Esophagus muscularis mucosa (tissue), 4 donors: ENCODE measurements at regions not wholly inside any gene's neighbourhood (a gene's known extent, or its start where the extent isn't known, plus 50 kb on each side); places are given as distances from the start of the nearest gene placed in this dataset.

Experiments used
- EP300 ChIP-seq: sonication (generic); formaldehyde crosslinking; IDR thresholded peaks from one replicate; pipeline ENCODE4 v1.6.1; 2017; ENCODE audit warnings: antibody characterized with exemption
- POLR2A ChIP-seq: fragments of 450-650 bp; IDR thresholded peaks from one replicate; pipeline ENCODE4 v1.6.1; 2017; ENCODE audit warnings: antibody characterized with exemption, moderate library complexity, mild to moderate bottlenecking, low read depth
- POLR2AphosphoS5 ChIP-seq, 2 donors: sonication (generic); formaldehyde crosslinking; IDR thresholded peaks; one replicate each; pipeline ENCODE4 v1.6.1; 2017; ENCODE audit warnings: antibody characterized with exemption in 2 of 2
- TF ChIP-seq, protein P1 (sequence below), 3 experiments: fragments of 200-600 bp in 2 of 3; fragments of 450-650 bp in 1 of 3; sonication (generic) in 2 of 3; IDR thresholded peaks; one replicate each; pipeline ENCODE4 v1.5.1; 2017 to 2019; ENCODE audit warnings: antibody characterized with exemption in 3 of 3, mild to moderate bottlenecking in 2 of 3, moderate library complexity in 1 of 3

DNA sequence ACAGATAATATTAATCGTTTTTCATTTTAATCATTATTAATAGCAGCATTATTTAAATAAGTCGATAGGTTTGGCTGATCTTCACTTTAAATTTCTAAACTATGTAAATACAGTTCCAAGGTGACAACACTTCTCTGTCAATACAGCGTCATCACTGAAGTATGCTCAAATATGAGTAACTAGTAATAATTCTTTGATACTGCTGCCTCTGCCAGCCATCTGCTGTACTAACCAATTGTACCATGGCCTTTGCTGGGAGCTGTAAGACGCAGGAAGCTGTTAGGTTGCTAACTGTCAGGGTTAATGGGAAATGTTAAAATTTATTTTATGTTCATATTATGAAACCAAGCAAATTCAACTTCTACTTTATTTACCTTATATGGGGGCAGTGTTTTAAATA, 1650.5 kb upstream of the LRRTM3 start:
- TF ChIP-seq EP300 (no peak), POLR2A (no peak), POLR2AphosphoS5 (IDR thresholded peaks at IDR 0.05) (no peak)
- TF ChIP-seq, protein P1, sequence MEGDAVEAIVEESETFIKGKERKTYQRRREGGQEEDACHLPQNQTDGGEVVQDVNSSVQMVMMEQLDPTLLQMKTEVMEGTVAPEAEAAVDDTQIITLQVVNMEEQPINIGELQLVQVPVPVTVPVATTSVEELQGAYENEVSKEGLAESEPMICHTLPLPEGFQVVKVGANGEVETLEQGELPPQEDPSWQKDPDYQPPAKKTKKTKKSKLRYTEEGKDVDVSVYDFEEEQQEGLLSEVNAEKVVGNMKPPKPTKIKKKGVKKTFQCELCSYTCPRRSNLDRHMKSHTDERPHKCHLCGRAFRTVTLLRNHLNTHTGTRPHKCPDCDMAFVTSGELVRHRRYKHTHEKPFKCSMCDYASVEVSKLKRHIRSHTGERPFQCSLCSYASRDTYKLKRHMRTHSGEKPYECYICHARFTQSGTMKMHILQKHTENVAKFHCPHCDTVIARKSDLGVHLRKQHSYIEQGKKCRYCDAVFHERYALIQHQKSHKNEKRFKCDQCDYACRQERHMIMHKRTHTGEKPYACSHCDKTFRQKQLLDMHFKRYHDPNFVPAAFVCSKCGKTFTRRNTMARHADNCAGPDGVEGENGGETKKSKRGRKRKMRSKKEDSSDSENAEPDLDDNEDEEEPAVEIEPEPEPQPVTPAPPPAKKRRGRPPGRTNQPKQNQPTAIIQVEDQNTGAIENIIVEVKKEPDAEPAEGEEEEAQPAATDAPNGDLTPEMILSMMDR (IDR thresholded peaks at IDR 0.05) = no peak
